ENCODE measurements at regions not wholly inside any gene's neighbourhood (a gene's known extent, or its start where the extent isn't known, plus 50 kb on each side); places are given as distances from the start of the nearest gene placed in this dataset.

GRCh38 chr1:220322570-220322969, 50.3 kb upstream of the RAB3GAP2 start:
- no peak for DNase-seq (ENCODE audit: low read depth in 3 of 3, low spot score in 2 of 3)

All from right renal cortex interstitium (tissue), 3 donors.